Amygdala (tissue), 56 donors: ENCODE measurements at regions not wholly inside any gene's neighbourhood (a gene's known extent, or its start where the extent isn't known, plus 50 kb on each side); places are given as distances from the start of the nearest gene placed in this dataset.
A peak's percentile ranks its signal among the peaks of the same experiment; 100 is the strongest.
"Not testable (repeated sequence)": the region's sequence is repeated elsewhere in the genome, so short reads cannot be mapped to it uniquely, and the experiment has no call there.

Source experiments
- DNase-seq, 56 donors: peaks; one replicate each; lab custom pipeline; 2025; lab: John Stamatoyannopoulos, UW

- no peak for DNase-seq
These were observed 187.4 kb upstream of the BRINP3 start for GRCh38 chr1:190665045-190665444.

DNA sequence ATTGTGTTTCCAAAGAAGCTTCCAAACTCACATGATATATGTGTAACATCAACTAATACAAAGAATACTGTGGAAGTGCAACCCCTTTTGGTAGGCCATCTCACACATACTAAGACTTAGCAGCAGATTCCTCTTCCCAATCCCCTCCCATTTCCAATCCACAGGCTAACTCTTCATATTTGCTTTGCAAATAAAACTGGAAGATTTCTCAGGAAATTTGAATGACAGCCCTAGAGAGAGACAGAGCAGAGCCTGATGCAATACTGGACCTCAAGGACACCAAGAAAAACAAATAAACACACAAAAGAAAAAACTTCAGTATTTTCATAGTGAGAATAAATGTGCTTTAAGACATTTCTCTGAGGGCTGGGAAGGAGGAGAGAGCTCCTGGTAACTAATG lies 190.2 kb upstream of the BRINP3 start:
- no peak for DNase-seq

DNA sequence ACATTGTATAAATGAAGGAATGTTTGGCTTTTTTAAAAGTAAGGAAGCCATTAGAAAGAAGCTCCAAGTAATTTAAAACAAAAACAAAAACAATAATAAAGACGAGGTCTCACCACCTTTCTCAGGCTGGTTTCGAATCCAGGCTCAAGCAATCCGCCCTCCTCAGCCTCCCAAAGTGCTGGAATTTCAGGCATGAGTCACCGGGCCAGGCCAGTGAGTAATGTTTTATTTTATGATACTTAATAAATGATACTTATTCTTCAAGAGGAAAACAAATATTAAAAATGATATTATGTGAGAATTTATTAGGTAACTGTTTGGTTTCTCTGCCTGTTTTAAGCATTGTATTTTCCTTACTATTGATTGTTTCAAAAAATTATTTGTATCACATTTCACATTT lies 201.4 kb upstream of the BRINP3 start:
- no peak for DNase-seq

DNA sequence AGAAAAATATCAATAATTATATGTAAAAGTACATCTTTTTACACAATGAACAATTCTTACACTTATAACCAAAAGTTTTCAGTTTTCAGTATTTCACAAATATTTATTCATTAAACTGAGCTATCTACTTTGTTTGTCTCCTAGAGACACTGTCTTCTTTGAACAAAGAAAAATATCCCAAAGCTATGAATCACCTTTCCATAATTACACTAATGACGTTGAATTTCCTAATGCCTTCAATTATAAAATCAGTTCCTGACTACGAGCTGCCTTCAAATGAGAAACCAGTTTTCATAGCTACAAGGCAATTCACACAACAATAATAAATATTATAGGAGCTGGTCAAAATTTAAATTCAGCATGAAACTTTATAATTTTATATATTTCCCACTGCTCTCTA lies 201.8 kb upstream of the BRINP3 start:
- no peak for DNase-seq

- DNase-seq: no peak
These were observed 202.3 kb upstream of the BRINP3 start for GRCh38 chr1:190679983-190680382.

- no peak for DNase-seq
These were observed 208.0 kb upstream of the BRINP3 start for GRCh38 chr1:190685676-190686075.

- no peak for DNase-seq
These were observed 210.4 kb upstream of the BRINP3 start for GRCh38 chr1:190688096-190688495.

GRCh38 chr1:190698488-190698887 lies 220.8 kb upstream of the BRINP3 start:
- DNase-seq: not testable (repeated sequence)

DNA sequence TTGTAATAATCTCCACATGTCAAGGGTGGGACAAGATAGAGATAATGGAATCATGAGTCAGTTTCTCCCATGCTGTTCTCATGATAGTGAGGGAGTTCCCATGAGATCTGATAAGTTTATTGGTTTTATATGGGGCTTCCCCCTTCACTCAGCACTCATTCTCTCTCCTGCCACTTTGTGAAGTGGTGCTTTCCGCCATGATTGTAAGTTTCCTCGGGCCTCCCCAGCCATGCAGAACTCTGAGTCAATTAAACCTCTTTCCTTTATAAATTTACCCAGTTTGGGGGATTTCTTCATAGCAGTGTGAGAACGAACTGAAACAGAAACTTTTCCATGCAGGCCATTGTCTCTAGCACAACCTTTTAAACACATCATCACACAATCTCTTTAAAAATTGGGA lies 221.5 kb upstream of the BRINP3 start:
- DNase-seq: no peak

GRCh38 chr1:190708418-190709057 lies 230.9 kb upstream of the BRINP3 start:
- no peak for DNase-seq

GRCh38 chr1:190711069-190711468 lies 233.4 kb upstream of the BRINP3 start:
- DNase-seq: no peak

GRCh38 chr1:190717055-190717454 lies 239.4 kb upstream of the BRINP3 start:
- no peak for DNase-seq

GRCh38 chr1:190736971-190737590 lies 259.4 kb upstream of the BRINP3 start:
- DNase-seq: no peak

GRCh38 chr1:190738317-190738716 lies 260.7 kb upstream of the BRINP3 start:
- no peak for DNase-seq

DNA sequence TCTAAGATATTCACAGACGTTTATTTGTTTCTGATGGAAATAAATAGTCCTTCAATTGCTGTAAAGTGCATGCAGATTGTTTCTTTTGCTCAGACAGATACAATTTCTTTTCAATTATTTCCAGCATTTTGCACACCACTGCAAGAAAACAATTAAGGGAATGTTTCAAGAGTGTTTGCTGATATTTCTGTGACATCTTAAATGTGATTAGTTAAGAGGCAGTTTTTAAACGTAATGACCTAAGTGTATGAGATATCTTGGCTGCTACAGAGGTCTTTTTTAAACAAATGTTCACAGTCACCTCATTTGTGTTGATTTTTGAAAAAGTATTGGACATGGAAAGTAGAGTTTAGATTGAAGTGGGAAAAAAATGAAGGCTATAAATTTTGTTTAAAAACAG lies 262.3 kb upstream of the BRINP3 start:
- DNase-seq: no peak

DNA sequence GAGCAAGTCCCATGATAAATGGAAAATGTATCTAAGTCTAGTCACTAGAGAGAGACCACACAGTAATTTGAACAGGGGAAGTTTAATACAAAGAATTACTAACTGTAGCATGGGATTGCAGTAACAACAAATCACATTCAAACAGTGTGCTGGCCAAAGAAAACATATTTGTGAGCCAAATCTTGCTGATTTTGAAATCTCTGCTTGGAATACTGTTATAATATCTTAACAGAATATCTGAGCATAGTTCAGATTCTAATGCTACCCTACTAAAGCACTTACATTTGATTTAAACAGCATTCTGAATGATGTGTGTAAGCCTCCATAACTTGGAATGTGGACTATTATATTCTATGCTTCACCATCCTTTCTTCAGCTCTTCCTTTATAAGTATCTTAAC lies 270.0 kb upstream of the BRINP3 start:
- no peak for DNase-seq

- no peak for DNase-seq
These were observed 274.5 kb upstream of the BRINP3 start for GRCh38 chr1:190752131-190752530.

DNA sequence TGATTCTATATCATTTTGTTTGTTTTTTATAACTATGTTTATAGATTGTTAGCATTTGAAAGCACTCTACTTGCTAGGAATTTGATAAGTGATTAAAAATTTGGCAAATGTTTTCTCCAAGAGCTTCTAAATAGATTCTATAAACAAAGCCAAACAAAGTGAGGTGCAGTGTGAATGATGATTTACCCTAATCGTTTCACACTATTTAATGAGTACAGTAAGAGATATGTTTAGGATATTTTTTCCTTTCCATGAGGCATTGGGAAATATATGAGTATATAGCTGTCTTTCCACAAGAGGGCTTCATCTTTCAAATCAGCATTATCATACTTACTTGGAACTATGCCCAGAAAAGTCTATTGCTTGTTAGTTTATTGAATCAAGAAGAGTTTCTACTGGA lies 277.0 kb upstream of the BRINP3 start:
- DNase-seq: peak in 1 of 56 donors; percentile 6

DNA sequence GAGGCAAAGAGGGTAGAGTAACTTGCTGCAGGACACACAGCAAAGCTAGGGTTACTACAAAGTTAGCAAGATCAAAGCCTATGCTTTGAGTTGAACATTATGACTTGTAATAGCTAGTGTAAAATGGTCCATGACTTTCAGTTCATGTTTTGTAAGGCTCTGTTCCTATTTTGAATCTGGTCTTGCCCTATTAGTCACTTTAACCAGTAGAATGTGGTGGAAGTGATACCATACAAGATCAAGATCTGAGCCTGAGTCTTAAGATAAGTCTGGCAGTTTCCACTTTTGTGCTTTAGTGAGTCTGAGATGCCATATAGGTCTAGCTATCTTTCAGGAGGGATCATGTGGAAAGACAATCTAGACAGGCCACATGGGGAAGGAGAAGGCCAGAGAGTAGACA lies 282.1 kb upstream of the BRINP3 start:
- no peak for DNase-seq

DNA sequence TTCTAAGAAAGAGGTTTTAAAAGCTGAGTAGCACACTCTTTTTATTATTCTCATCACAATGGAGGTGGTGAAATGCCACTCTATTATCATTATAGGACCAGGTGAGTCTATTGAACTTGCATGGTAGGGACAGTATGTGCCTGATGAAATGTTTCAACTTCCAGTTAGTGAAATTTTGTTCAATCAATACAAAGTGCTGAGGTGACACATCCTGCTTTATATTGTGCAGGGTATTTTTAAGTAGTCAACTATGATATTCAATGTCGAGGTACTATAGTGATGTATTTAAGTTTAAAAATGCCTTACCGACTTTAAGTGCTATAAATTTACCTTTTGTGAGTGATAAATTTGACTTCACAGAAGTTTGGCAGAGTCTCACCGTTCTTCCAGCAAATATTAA lies 284.7 kb upstream of the BRINP3 start:
- DNase-seq: no peak

GRCh38 chr1:190792873-190793272 lies 315.2 kb upstream of the BRINP3 start:
- DNase-seq: no peak

GRCh38 chr1:190807629-190808028 lies 330.0 kb upstream of the BRINP3 start:
- DNase-seq: no peak

- DNase-seq: no peak
These were observed 330.4 kb upstream of the BRINP3 start for GRCh38 chr1:190808035-190808434.
